DND-41 (cell line): ENCODE measurements at regions not wholly inside any gene's neighbourhood (a gene's known extent, or its start where the extent isn't known, plus 50 kb on each side); places are given as distances from the start of the nearest gene placed in this dataset.

Experiments
- ATAC-seq: fragments of 200-7000 bp; cut with Tn5 transposase; 3 replicates; pipeline ENCODE4 v1.9.1; 2021; ENCODE audit warnings: low read depth; ENCODE audit not compliant: insufficient read depth
- DNase-seq: peaks from one replicate; pipeline ENCODE4 v3.0.0-alpha.2; 2020
- H2AFZ ChIP-seq: 2 replicates; pipeline ENCODE4 v1.6.0; 2012; ENCODE audit warnings: low read depth, low read length
- H3K27ac ChIP-seq: 2 replicates; pipeline ENCODE4 v1.5.1; 2012; ENCODE audit warnings: low read length, inconsistent platforms
- H3K27me3 ChIP-seq: fragments of 200-600 bp; sonication (generic); 2 replicates; pipeline ENCODE4 v1.6.0; 2012; ENCODE audit warnings: low read length, mild to moderate bottlenecking, inconsistent platforms; ENCODE audit not compliant: insufficient read depth, poor library complexity
- H3K36me3 ChIP-seq: 2 replicates; pipeline ENCODE4 v1.5.1; 2012; ENCODE audit warnings: low read length, inconsistent platforms; ENCODE audit not compliant: insufficient read depth
- H3K4me1 ChIP-seq: 2 replicates; pipeline ENCODE4 v1.5.1; 2012; ENCODE audit warnings: mild to moderate bottlenecking, low read length; ENCODE audit not compliant: insufficient read depth
- H3K4me2 ChIP-seq: 2 replicates; pipeline ENCODE4 v1.6.0; 2012; ENCODE audit warnings: mild to moderate bottlenecking, moderate library complexity, low read length, inconsistent platforms; ENCODE audit not compliant: insufficient read depth
- H3K4me3 ChIP-seq, 2 experiments: fragments of 200-600 bp in 1 of 2; shearing (Covaris generic) in 1 of 2; 2 replicates each; pipeline ENCODE4 v1.5.1; 2012 to 2016; ENCODE audit warnings: inconsistent platforms in 2 of 2, low read length in 2 of 2, mild to moderate bottlenecking in 2 of 2, low read depth in 1 of 2, moderate library complexity in 1 of 2
- H3K79me2 ChIP-seq: 2 replicates; pipeline ENCODE4 v1.6.0; 2012; ENCODE audit warnings: low read length, inconsistent platforms; ENCODE audit not compliant: insufficient read depth
- H3K9ac ChIP-seq: 2 replicates; pipeline ENCODE4 v1.6.0; 2012; ENCODE audit warnings: low read depth, mild to moderate bottlenecking, inconsistent platforms, low read length, moderate library complexity
- H3K9me3 ChIP-seq: 2 replicates; pipeline ENCODE4 v1.5.1; 2012; ENCODE audit warnings: low read length, moderate library complexity, mild to moderate bottlenecking, inconsistent platforms; ENCODE audit not compliant: insufficient read depth, severe bottlenecking
- H4K20me1 ChIP-seq: 2 replicates; pipeline ENCODE4 v1.6.0; 2012; ENCODE audit warnings: low read length; ENCODE audit not compliant: insufficient read depth
- CTCF ChIP-seq: IDR thresholded peaks from 2 replicates; pipeline ENCODE4 v1.5.1; 2012; ENCODE audit warnings: borderline replicate concordance, low read length, moderate library complexity, mild to moderate bottlenecking; ENCODE audit not compliant: poor library complexity, severe bottlenecking; ENCODE audit errors: extremely low read depth
- EZH2 ChIP-seq: IDR thresholded peaks from 3 replicates; pipeline ENCODE4 v1.6.1; 2012; ENCODE audit warnings: borderline replicate concordance, low read depth, mild to moderate bottlenecking, moderate library complexity, low read length, inconsistent platforms; ENCODE audit not compliant: severe bottlenecking

- H3K4me1 ChIP-seq = no peaks in the 10 kb centered on the region
- H3K9ac ChIP-seq = no peak overlapping the region
- no peaks in the 10 kb centered on the region for H3K9me3 ChIP-seq
- ATAC-seq = no peak
- H2AFZ ChIP-seq = no peak overlapping the region
- no peak overlapping the region for H3K4me3 ChIP-seq
- H4K20me1 ChIP-seq = no peaks in the 10 kb centered on the region
- no peaks in the 10 kb centered on the region for H3K27me3 ChIP-seq
- H3K27ac ChIP-seq = no peak overlapping the region
- H3K4me2 ChIP-seq = no peak overlapping the region
- no peak for DNase-seq
- no peaks in the 10 kb centered on the region for H3K79me2 ChIP-seq
- H3K36me3 ChIP-seq = no peaks in the 10 kb centered on the region
- TF ChIP-seq CTCF = no peak
- TF ChIP-seq EZH2 = no peak
Observed at GRCh38 chr6:156719395-156719719, 57.8 kb upstream of the ARID1B start.

GRCh38 chr6:156718647-156719394 is 58.4 kb upstream of the ARID1B start:
- no peak overlapping the region for H3K4me3 ChIP-seq
- DNase-seq (no peak), ATAC-seq (no peak)
- H3K9ac ChIP-seq = no peak overlapping the region
- H3K27ac ChIP-seq = no peak overlapping the region
- H3K4me2 ChIP-seq = no peak overlapping the region
- H2AFZ ChIP-seq = no peak overlapping the region
- no peaks in the 10 kb centered on the region for H3K4me1 ChIP-seq
- H3K9me3 ChIP-seq = no peaks in the 10 kb centered on the region
- peaks cover 2% of the 10 kb centered on the region for H3K27me3 ChIP-seq
- TF ChIP-seq EZH2 = no peak
- TF ChIP-seq CTCF = no peak
- H3K36me3 ChIP-seq = no peaks in the 10 kb centered on the region
- H3K79me2 ChIP-seq = no peaks in the 10 kb centered on the region
- no peaks in the 10 kb centered on the region for H4K20me1 ChIP-seq

GRCh38 chr6:156717542-156717941 is 59.6 kb upstream of the ARID1B start:
- DNase-seq = no peak
- no peaks in the 10 kb centered on the region for H3K36me3 ChIP-seq
- H3K27ac ChIP-seq = no peak overlapping the region
- H3K4me3 ChIP-seq = no peak overlapping the region
- no peak overlapping the region for H2AFZ ChIP-seq
- ATAC-seq = no peak
- H3K9ac ChIP-seq = no peak overlapping the region
- TF ChIP-seq EZH2 (no peak), CTCF (no peak)
- no peak overlapping the region for H3K4me2 ChIP-seq
- no peaks in the 10 kb centered on the region for H3K9me3 ChIP-seq
- no peaks in the 10 kb centered on the region for H4K20me1 ChIP-seq
- H3K79me2 ChIP-seq = no peaks in the 10 kb centered on the region
- H3K27me3 ChIP-seq = peaks cover 8% of the 10 kb centered on the region
- no peaks in the 10 kb centered on the region for H3K4me1 ChIP-seq
